IMR-90 (cell line): ENCODE measurements at regions not wholly inside any gene's neighbourhood (a gene's known extent, or its start where the extent isn't known, plus 50 kb on each side); places are given as distances from the start of the nearest gene placed in this dataset.

Experiments
- ATAC-seq: fragments of 200-7000 bp; cut with Tn5 transposase; 2 replicates; pipeline ENCODE4 v1.9.1; 2020; ENCODE audit warnings: low read depth, mild to moderate bottlenecking, moderate library complexity
- BruUV-seq: library from RNA; stranded (reverse); fragments of 400-500 nt; replicated peaks from 2 replicates; lab custom pipeline; 2021; lab: Mats Ljungman, UMichigan
- CTCF ChIA-PET: fragments of 300-600 bp; formaldehyde crosslinking; extraction: SDS; loops from one replicate; lab custom pipeline; 2021; ENCODE audit warnings: antibody characterized with exemption; lab: Yijun Ruan, JAX
- POLR2A ChIA-PET: fragments of 300-600 bp; sonication (Branson Sonifier 250); formaldehyde crosslinking; loops from one replicate; lab custom pipeline; 2022; ENCODE audit warnings: antibody characterized with exemption; ENCODE audit not compliant: unreplicated experiment; lab: Charles Lee
- DNase-seq: peaks from one replicate; pipeline ENCODE4 v3.0.0; 2013
- H2AFZ ChIP-seq: replicated peaks from 2 replicates; pipeline ENCODE3; 2013; ENCODE audit warnings: low read length, mild to moderate bottlenecking; ENCODE audit not compliant: poor library complexity
- H2AK5ac ChIP-seq: 2 replicates; pipeline ENCODE4 v1.6.1; 2013; ENCODE audit warnings: low read depth, low read length, inconsistent platforms
- H2AK9ac ChIP-seq: replicated peaks from 2 replicates; pipeline ENCODE3; 2013; ENCODE audit warnings: mild to moderate bottlenecking, low read depth, low read length, moderate library complexity; ENCODE audit not compliant: poor library complexity
- H2BK120ac ChIP-seq: 2 replicates; pipeline ENCODE4 v1.6.1; 2013; ENCODE audit warnings: low read depth, low read length, inconsistent platforms
- H2BK15ac ChIP-seq: 3 replicates; pipeline ENCODE4 v1.6.1; 2013; ENCODE audit warnings: low read depth, low read length, inconsistent platforms
- H2BK20ac ChIP-seq: 2 replicates; pipeline ENCODE4 v1.6.1; 2013; ENCODE audit warnings: low read depth, mild to moderate bottlenecking, inconsistent platforms, low read length, moderate library complexity
- H2BK5ac ChIP-seq: 2 replicates; pipeline ENCODE4 v1.6.1; 2013; ENCODE audit warnings: mild to moderate bottlenecking, low read depth, low read length, inconsistent platforms; ENCODE audit not compliant: poor library complexity, severe bottlenecking
- H3K14ac ChIP-seq: replicated peaks from 2 replicates; pipeline ENCODE4 v1.6.1; 2013; ENCODE audit warnings: low read depth, low read length, inconsistent platforms
- H3K18ac ChIP-seq: 2 replicates; pipeline ENCODE4 v1.6.1; 2013; ENCODE audit warnings: low read depth, low read length, control low read depth
- H3K23ac ChIP-seq: 2 replicates; pipeline ENCODE4 v1.6.1; 2013; ENCODE audit warnings: low read depth, low read length, inconsistent platforms
- H3K27ac ChIP-seq: 2 replicates; pipeline ENCODE4 v1.5.1; 2013; ENCODE audit warnings: mild to moderate bottlenecking, control low read depth, low read length; ENCODE audit not compliant: insufficient read depth
- H3K27me3 ChIP-seq: 2 replicates; pipeline ENCODE4 v1.6.1; 2013; ENCODE audit warnings: low read length; ENCODE audit not compliant: control insufficient read depth, insufficient read depth
- H3K36me3 ChIP-seq: 2 replicates; pipeline ENCODE4 v1.6.1; 2013; ENCODE audit warnings: low read length, mixed read lengths; ENCODE audit not compliant: control insufficient read depth, insufficient read depth
- H3K4ac ChIP-seq: 2 replicates; pipeline ENCODE4 v1.6.1; 2013; ENCODE audit warnings: low read depth, low read length, inconsistent platforms
- H3K4me1 ChIP-seq: 2 replicates; pipeline ENCODE4 v1.6.1; 2013; ENCODE audit warnings: low read length, mixed read lengths; ENCODE audit not compliant: control insufficient read depth, insufficient read depth
- H3K4me2 ChIP-seq: 2 replicates; pipeline ENCODE4 v1.6.1; 2013; ENCODE audit warnings: low read depth, mild to moderate bottlenecking, control low read depth, low read length, moderate library complexity
- H3K4me3 ChIP-seq: 2 replicates; pipeline ENCODE4 v1.5.1; 2013; ENCODE audit warnings: low read depth, mild to moderate bottlenecking, control low read depth, low read length, moderate library complexity; ENCODE audit not compliant: insufficient read depth
- H3K56ac ChIP-seq: 2 replicates; pipeline ENCODE4 v1.6.1; 2013; ENCODE audit warnings: low read length, inconsistent platforms; ENCODE audit not compliant: insufficient read depth; ENCODE audit errors: extremely low read depth
- H3K79me1 ChIP-seq, 2 experiments: 2 replicates each; pipeline ENCODE4 v1.6.1; 2013; ENCODE audit warnings: low read length in 2 of 2, inconsistent platforms in 1 of 2, low read depth in 1 of 2
- H3K9ac ChIP-seq: 2 replicates; pipeline ENCODE4 v1.6.1; 2013; ENCODE audit warnings: low read depth, low read length, control low read depth
- H3K9me1 ChIP-seq: 2 replicates; pipeline ENCODE4 v1.6.1; 2013; ENCODE audit warnings: low read length, inconsistent platforms; ENCODE audit not compliant: insufficient read depth
- H3K9me3 ChIP-seq: 2 replicates; pipeline ENCODE4 v1.6.1; 2013; ENCODE audit warnings: low read length; ENCODE audit not compliant: control insufficient read depth, insufficient read depth
- H4K20me1 ChIP-seq: 2 replicates; pipeline ENCODE4 v1.6.1; 2013; ENCODE audit warnings: low read length, inconsistent platforms; ENCODE audit not compliant: insufficient read depth
- H4K5ac ChIP-seq: 2 replicates; pipeline ENCODE4 v1.6.1; 2013; ENCODE audit warnings: mild to moderate bottlenecking, low read depth, low read length, control low read depth
- H4K8ac ChIP-seq, 2 experiments: 2 replicates each; pipeline ENCODE4 v1.6.1; 2013; ENCODE audit warnings: low read depth in 2 of 2, low read length in 2 of 2, control low read depth in 1 of 2, inconsistent platforms in 1 of 2
- H4K91ac ChIP-seq: 2 replicates; pipeline ENCODE4 v1.6.1; 2013; ENCODE audit warnings: low read depth, low read length, inconsistent platforms; ENCODE audit not compliant: insufficient read depth
- BHLHE40 ChIP-seq: fragments of 150-350 bp; IDR thresholded peaks from 2 replicates; pipeline ENCODE4 v1.6.1; 2016; ENCODE audit warnings: mild to moderate bottlenecking, low read depth, low read length
- CEBPB ChIP-seq: IDR thresholded peaks from 2 replicates; pipeline ENCODE4 v1.6.1; 2012; ENCODE audit warnings: low read depth, low read length, improper control_type of control experiment
- CHD1 ChIP-seq: IDR thresholded peaks from 2 replicates; pipeline ENCODE4 v1.6.1; 2012; ENCODE audit warnings: low read depth, low read length, improper control_type of control experiment
- FOS ChIP-seq: fragments of 150-350 bp; IDR thresholded peaks from 2 replicates; pipeline ENCODE4 v1.6.1; 2016; ENCODE audit warnings: low read depth, low read length
- MAFK ChIP-seq: IDR thresholded peaks from 2 replicates; pipeline ENCODE4 v1.6.1; 2012; ENCODE audit warnings: low read depth, low read length, improper control_type of control experiment
- MAZ ChIP-seq: IDR thresholded peaks from 2 replicates; pipeline ENCODE4 v1.6.1; 2012; ENCODE audit warnings: low read depth, mild to moderate bottlenecking, low read length, improper control_type of control experiment, moderate library complexity, borderline replicate concordance
- MXI1 ChIP-seq: IDR thresholded peaks from 2 replicates; pipeline ENCODE4 v1.6.1; 2012; ENCODE audit warnings: low read depth, mild to moderate bottlenecking, low read length, moderate library complexity, borderline replicate concordance
- NFE2L2 ChIP-seq: fragments of 150-350 bp; IDR thresholded peaks from 2 replicates; pipeline ENCODE4 v1.6.1; 2016; ENCODE audit warnings: low read depth, mild to moderate bottlenecking, low read length
- POLR2A ChIP-seq: IDR thresholded peaks from 2 replicates; pipeline ENCODE4 v1.6.1; 2012; ENCODE audit warnings: mild to moderate bottlenecking, low read depth, low read length
- RAD21 ChIP-seq: IDR thresholded peaks from 2 replicates; pipeline ENCODE4 v1.6.1; 2012; ENCODE audit warnings: low read length, improper control_type of control experiment
- RCOR1 ChIP-seq: IDR thresholded peaks from 2 replicates; pipeline ENCODE4 v1.6.1; 2012; ENCODE audit warnings: mild to moderate bottlenecking, low read length, improper control_type of control experiment; ENCODE audit not compliant: insufficient replicate concordance
- RFX5 ChIP-seq: IDR thresholded peaks from 2 replicates; pipeline ENCODE4 v1.8.0; 2012; ENCODE audit warnings: low read depth, mild to moderate bottlenecking, low read length, moderate library complexity
- SMC3 ChIP-seq: fragments of 150-350 bp; IDR thresholded peaks from 2 replicates; pipeline ENCODE4 v1.6.1; 2016; ENCODE audit warnings: low read depth, mild to moderate bottlenecking, antibody characterized with exemption, low read length, moderate library complexity
- WGBS, 2 experiments: methylation state at CpG; one replicate each; pipeline versions ENCODE4 v1.1.5 to v1.1.7; 2013; ENCODE audit warnings: missing lambda C conversion rate in 2 of 2; ENCODE audit not compliant: insufficient read length in 1 of 2; ENCODE audit errors: extremely low coverage in 2 of 2; 5-methylcytosine and 5-hydroxymethylcytosine counted together
- dilution Hi-C: fragments of 300-500 bp; cut with HindIII; formaldehyde crosslinking; loops from one replicate; pipeline ENCODE4 v1.14.3; 2018; ENCODE audit warnings: low sequenced_read_pairs; ENCODE audit not compliant: unreplicated experiment
- in situ Hi-C: fragments of 300-500 bp; cut with MboI; formaldehyde crosslinking; loops from 3 replicates; pipeline ENCODE4 v1.14.3; 2019; ENCODE audit warnings: low sequenced_read_pairs, inconsistent platforms, mixed read lengths
- intact Hi-C: fragments of 100-400 bp; cut with micrococcal nuclease; formaldehyde crosslinking; loops from 2 replicates; pipeline ENCODE4 v1.10.0; 2022
- TF ChIP-seq, protein P1 (sequence below): conservative IDR thresholded peaks from 2 replicates; pipeline ENCODE4 v1.5.1; 2012; ENCODE audit warnings: mild to moderate bottlenecking, low read depth, low read length, improper control_type of control experiment
- TF ChIP-seq, protein P2 (sequence below): fragments of 150-350 bp; IDR thresholded peaks from 2 replicates; pipeline ENCODE4 v1.6.1; 2016; ENCODE audit warnings: low read depth, mild to moderate bottlenecking, low read length, moderate library complexity, borderline replicate concordance
- TF ChIP-seq, protein P3 (sequence below): fragments of 150-350 bp; IDR thresholded peaks from 2 replicates; pipeline ENCODE4 v1.6.1; 2017; ENCODE audit warnings: mild to moderate bottlenecking, antibody characterized with exemption, low read length, low read depth

DNA sequence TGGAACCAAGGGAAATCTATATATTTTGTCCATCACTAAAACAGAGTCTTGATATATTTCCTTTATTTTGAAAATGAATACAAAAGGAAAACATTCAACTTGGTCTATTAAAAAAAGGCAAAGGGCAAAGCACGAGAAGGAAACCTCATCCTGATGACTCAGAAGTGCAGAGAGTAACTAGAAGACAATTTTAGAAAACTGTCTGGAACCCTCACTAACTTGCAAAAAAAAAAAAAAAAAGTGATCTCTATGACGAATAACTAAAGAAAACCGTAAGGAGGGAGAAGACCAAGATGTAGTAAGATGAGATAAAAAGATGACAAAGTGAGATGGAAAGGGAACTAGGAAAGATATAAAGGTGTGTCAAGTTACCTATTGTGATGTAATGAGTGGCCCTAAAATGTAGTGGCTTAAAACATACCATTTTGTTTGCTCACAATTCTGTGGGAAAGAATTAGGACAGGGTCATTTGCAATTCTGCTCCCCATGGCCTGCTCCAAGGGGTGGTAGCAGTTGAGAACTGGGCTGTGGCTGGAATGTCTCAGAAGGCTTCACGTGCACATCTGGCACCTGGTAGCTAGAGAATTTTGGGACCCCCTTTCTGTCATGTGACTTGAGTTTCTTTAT is 303.0 kb downstream of the DYSF start:
- CTCF ChIA-PET, result no interaction called here
- TF ChIP-seq POLR2A, result no peak
- no peak for TF ChIP-seq CHD1
- TF ChIP-seq MXI1, result no peak
- TF ChIP-seq, protein P1, sequence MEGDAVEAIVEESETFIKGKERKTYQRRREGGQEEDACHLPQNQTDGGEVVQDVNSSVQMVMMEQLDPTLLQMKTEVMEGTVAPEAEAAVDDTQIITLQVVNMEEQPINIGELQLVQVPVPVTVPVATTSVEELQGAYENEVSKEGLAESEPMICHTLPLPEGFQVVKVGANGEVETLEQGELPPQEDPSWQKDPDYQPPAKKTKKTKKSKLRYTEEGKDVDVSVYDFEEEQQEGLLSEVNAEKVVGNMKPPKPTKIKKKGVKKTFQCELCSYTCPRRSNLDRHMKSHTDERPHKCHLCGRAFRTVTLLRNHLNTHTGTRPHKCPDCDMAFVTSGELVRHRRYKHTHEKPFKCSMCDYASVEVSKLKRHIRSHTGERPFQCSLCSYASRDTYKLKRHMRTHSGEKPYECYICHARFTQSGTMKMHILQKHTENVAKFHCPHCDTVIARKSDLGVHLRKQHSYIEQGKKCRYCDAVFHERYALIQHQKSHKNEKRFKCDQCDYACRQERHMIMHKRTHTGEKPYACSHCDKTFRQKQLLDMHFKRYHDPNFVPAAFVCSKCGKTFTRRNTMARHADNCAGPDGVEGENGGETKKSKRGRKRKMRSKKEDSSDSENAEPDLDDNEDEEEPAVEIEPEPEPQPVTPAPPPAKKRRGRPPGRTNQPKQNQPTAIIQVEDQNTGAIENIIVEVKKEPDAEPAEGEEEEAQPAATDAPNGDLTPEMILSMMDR, result no peak
- no peak for TF ChIP-seq NFE2L2
- TF ChIP-seq FOS, result no peak
- TF ChIP-seq, protein P2, sequence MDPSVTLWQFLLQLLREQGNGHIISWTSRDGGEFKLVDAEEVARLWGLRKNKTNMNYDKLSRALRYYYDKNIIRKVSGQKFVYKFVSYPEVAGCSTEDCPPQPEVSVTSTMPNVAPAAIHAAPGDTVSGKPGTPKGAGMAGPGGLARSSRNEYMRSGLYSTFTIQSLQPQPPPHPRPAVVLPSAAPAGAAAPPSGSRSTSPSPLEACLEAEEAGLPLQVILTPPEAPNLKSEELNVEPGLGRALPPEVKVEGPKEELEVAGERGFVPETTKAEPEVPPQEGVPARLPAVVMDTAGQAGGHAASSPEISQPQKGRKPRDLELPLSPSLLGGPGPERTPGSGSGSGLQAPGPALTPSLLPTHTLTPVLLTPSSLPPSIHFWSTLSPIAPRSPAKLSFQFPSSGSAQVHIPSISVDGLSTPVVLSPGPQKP, result no peak
- TF ChIP-seq, protein P3, sequence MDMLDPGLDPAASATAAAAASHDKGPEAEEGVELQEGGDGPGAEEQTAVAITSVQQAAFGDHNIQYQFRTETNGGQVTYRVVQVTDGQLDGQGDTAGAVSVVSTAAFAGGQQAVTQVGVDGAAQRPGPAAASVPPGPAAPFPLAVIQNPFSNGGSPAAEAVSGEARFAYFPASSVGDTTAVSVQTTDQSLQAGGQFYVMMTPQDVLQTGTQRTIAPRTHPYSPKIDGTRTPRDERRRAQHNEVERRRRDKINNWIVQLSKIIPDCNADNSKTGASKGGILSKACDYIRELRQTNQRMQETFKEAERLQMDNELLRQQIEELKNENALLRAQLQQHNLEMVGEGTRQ, result no peak
- no peak for TF ChIP-seq SMC3
- no peak for TF ChIP-seq RCOR1
- no peak for TF ChIP-seq MAFK
- TF ChIP-seq BHLHE40, result no peak
- TF ChIP-seq CEBPB, result no peak
- TF ChIP-seq RAD21, result no peak
- TF ChIP-seq MAZ, result no peak
- no peak for TF ChIP-seq RFX5
- intact Hi-C loops (no loop called here), in situ Hi-C loops (no loop called here), dilution Hi-C loops (no loop called here)
- Histone ChIP-seq H3K9me1 (peaks cover 6% of the 10 kb centered on the region; the same call in 1 of the 2 replicates), H2BK20ac (0 out of 2 replicates have a peak overlapping the region, but pooled peaks have one; percentile 9), H4K8ac (no peak overlapping the region), H4K91ac (no peak overlapping the region), H4K20me1 (no peaks in the 10 kb centered on the region), H4K5ac (no peak overlapping the region), H3K18ac (peak overlapping the region; percentile 36; the same call in 1 of the 2 replicates), H3K23ac (no peak overlapping the region), H2BK5ac (no peak overlapping the region), H3K4ac (no peak overlapping the region), H3K27me3 (no peaks in the 10 kb centered on the region; the same call in 1 of the 2 replicates), H2AK5ac (no peak overlapping the region), H3K36me3 (no peaks in the 10 kb centered on the region), H3K4me2 (no peak overlapping the region), H3K9ac (no peak overlapping the region), H3K79me1 (no peaks in the 10 kb centered on the region), H2AFZ (no peak overlapping the region), H3K9me3 (no peaks in the 10 kb centered on the region; the same call in 1 of the 2 replicates), H2AK9ac (no peak overlapping the region), H3K4me3 (no peak overlapping the region), H2BK15ac (no peak overlapping the region), H3K56ac (no peak overlapping the region), H3K14ac (no peak overlapping the region), H3K27ac (no peak overlapping the region), H2BK120ac (no peak overlapping the region), H3K4me1 (peaks cover 6% of the 10 kb centered on the region; the same call in 1 of the 2 replicates)
- BruUV-seq, result no TSS peak
- no CpG with 5 or more reads among the region's 4 CpGs for whole genome bisulfite sequencing, 2 experiments
- POLR2A ChIA-PET, result no interaction called here
- DNase-seq (peak; percentile 35), ATAC-seq (peak; percentile 40; the same call in 1 of the 2 replicates)
